GM18499 (cell line): ENCODE measurements at regions not wholly inside any gene's neighbourhood (a gene's known extent, or its start where the extent isn't known, plus 50 kb on each side); places are given as distances from the start of the nearest gene placed in this dataset.
"Not testable (repeated sequence)": the region's sequence is repeated elsewhere in the genome, so short reads cannot be mapped to it uniquely, and the experiment has no call there.

ENCODE experiments used
- ATAC-seq: cut with Tn5 transposase; IDR thresholded peaks from one replicate; pipeline ENCODE4 v1.9.1; 2021; ENCODE audit warnings: moderate number of reproducible peaks; ENCODE audit not compliant: insufficient read depth, unreplicated experiment

- no peak for ATAC-seq
These were observed 1139.6 kb downstream of the STPG2 start for GRCh38 chr4:97003715-97004114.

GRCh38 chr4:97013309-97013708 lies 1130.0 kb downstream of the STPG2 start:
- no peak for ATAC-seq

GRCh38 chr4:97013711-97014110 lies 1129.6 kb downstream of the STPG2 start:
- ATAC-seq: no peak

GRCh38 chr4:97015301-97015700 lies 1128.0 kb downstream of the STPG2 start:
- ATAC-seq: no peak

- ATAC-seq: no peak
These were observed 1126.9 kb downstream of the STPG2 start for GRCh38 chr4:97016186-97016907.

GRCh38 chr4:97027728-97028410 lies 1115.4 kb downstream of the STPG2 start:
- no peak for ATAC-seq

- ATAC-seq: no peak
These were observed 1114.5 kb downstream of the STPG2 start for GRCh38 chr4:97028785-97029184.

GRCh38 chr4:97037411-97038145 lies 1105.7 kb downstream of the STPG2 start:
- not testable (repeated sequence) for ATAC-seq

- ATAC-seq: no peak
These were observed 1105.1 kb downstream of the STPG2 start for GRCh38 chr4:97038146-97038516.

- no peak for ATAC-seq
These were observed 1070.6 kb downstream of the STPG2 start for GRCh38 chr4:97072666-97073065.

- no peak for ATAC-seq
These were observed 1070.1 kb downstream of the STPG2 start for GRCh38 chr4:97073194-97073593.

- no peak for ATAC-seq
These were observed 1068.7 kb downstream of the STPG2 start for GRCh38 chr4:97074531-97074930.

GRCh38 chr4:97081951-97082350 lies 1061.3 kb downstream of the STPG2 start:
- no peak for ATAC-seq

GRCh38 chr4:97097036-97097435 lies 1046.2 kb downstream of the STPG2 start:
- not testable (repeated sequence) for ATAC-seq

GRCh38 chr4:97101171-97101570 lies 1042.1 kb downstream of the STPG2 start:
- ATAC-seq: not testable (repeated sequence)

GRCh38 chr4:97103252-97103651 lies 1040.0 kb downstream of the STPG2 start:
- no peak for ATAC-seq

- no peak for ATAC-seq
These were observed 1039.3 kb downstream of the STPG2 start for GRCh38 chr4:97104006-97104405.

GRCh38 chr4:97104666-97105065 lies 1038.6 kb downstream of the STPG2 start:
- no peak for ATAC-seq

- ATAC-seq: no peak
These were observed 1037.8 kb downstream of the STPG2 start for GRCh38 chr4:97105347-97106099.

GRCh38 chr4:97106161-97106560 lies 1037.1 kb downstream of the STPG2 start:
- no peak for ATAC-seq

- ATAC-seq: no peak
These were observed 1032.8 kb downstream of the STPG2 start for GRCh38 chr4:97110506-97110905.
